ENCODE measurements at regions not wholly inside any gene's neighbourhood (a gene's known extent, or its start where the extent isn't known, plus 50 kb on each side); places are given as distances from the start of the nearest gene placed in this dataset.

- DNase-seq: no peak
Observed at GRCh38 chr10:120385992-120386391, 71.0 kb upstream of the PLPP4 start.

- DNase-seq: no peak
Observed at GRCh38 chr10:120386896-120387295, 70.1 kb upstream of the PLPP4 start.

- no peak for DNase-seq
Observed at GRCh38 chr10:120387326-120387725, 69.7 kb upstream of the PLPP4 start.

- no peak for DNase-seq
Observed at GRCh38 chr10:120392245-120392644, 64.8 kb upstream of the PLPP4 start.

- no peak for DNase-seq
Observed at GRCh38 chr10:120392671-120393079, 64.4 kb upstream of the PLPP4 start.

- no peak for DNase-seq
Observed at GRCh38 chr10:120394446-120394845, 62.6 kb upstream of the PLPP4 start.

GRCh38 chr10:120396228-120396627 is 60.8 kb upstream of the PLPP4 start:
- no peak for DNase-seq

GRCh38 chr10:120398180-120398579 is 58.8 kb upstream of the PLPP4 start:
- DNase-seq: no peak

GRCh38 chr10:120400601-120401000 is 56.4 kb upstream of the PLPP4 start:
- DNase-seq: no peak

- no peak for DNase-seq
Observed at GRCh38 chr10:120402147-120402766, 54.8 kb upstream of the PLPP4 start.

GRCh38 chr10:120403109-120403508 is 53.9 kb upstream of the PLPP4 start:
- DNase-seq: no peak

GRCh38 chr10:120406376-120406775 is 50.7 kb upstream of the PLPP4 start:
- no peak for DNase-seq

All from activated CD4-positive, alpha-beta T cell treated with anti-CD3 and anti-CD28 coated beads, Interleukin-2, amount 50 U/mL, for 48 hours (primary cell).